GM21528 (cell line): ENCODE measurements at regions not wholly inside any gene's neighbourhood (a gene's known extent, or its start where the extent isn't known, plus 50 kb on each side); places are given as distances from the start of the nearest gene placed in this dataset.
"Not testable (repeated sequence)": the region's sequence is repeated elsewhere in the genome, so short reads cannot be mapped to it uniquely, and the experiment has no call there.

Experiments used
- ATAC-seq: cut with Tn5 transposase; IDR thresholded peaks from one replicate; pipeline ENCODE4 v1.9.1; 2021; ENCODE audit warnings: mild to moderate bottlenecking, moderate library complexity; ENCODE audit not compliant: unreplicated experiment, low FRiP score

- ATAC-seq, result no peak
Observed at GRCh38 chr6:156425359-156426020, 351.7 kb upstream of the ARID1B start.

- ATAC-seq, result no peak
Observed at GRCh38 chr6:156423829-156424228, 353.3 kb upstream of the ARID1B start.

DNA sequence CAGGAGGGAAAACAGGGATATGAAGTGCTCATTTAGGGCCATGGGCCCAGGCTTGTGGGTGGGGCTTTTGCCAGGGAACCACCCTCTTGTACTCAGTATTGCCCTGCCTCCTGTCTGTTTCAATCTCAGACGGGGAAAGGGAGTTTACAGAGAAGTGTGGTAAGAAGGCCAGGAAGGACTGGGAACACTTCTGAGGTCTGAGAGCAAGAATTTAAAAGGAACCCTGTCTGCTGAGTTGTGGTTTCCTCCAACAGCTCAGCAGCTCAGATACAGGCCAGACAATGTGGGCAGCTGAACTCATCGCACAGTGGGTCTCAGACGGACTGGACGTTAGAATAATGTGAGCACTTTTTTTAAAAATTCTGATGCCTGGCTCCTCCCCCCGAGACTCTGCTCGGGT lies 354.1 kb upstream of the ARID1B start:
- ATAC-seq, result no peak

GRCh38 chr6:156421933-156422332 lies 355.2 kb upstream of the ARID1B start:
- ATAC-seq, result no peak

DNA sequence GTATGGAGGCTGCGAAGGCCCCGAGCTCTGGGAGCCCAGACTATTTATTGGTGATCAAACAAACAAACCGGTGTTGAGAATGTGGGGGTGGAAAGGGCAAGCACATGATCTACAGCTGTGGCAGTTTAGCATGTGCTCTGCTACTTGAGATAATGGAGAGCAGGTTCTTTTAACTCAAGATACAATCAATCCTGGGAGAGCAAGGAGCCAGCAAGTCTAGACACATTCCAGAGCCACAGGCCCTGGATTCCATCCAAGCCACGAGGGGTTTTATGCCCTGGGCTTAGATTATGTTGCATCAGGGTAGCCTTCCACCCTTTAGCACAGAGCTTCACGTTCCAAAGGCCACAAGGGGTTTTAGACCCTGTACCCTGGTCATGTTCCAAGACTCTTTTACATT lies 355.9 kb upstream of the ARID1B start:
- not testable (repeated sequence) for ATAC-seq

DNA sequence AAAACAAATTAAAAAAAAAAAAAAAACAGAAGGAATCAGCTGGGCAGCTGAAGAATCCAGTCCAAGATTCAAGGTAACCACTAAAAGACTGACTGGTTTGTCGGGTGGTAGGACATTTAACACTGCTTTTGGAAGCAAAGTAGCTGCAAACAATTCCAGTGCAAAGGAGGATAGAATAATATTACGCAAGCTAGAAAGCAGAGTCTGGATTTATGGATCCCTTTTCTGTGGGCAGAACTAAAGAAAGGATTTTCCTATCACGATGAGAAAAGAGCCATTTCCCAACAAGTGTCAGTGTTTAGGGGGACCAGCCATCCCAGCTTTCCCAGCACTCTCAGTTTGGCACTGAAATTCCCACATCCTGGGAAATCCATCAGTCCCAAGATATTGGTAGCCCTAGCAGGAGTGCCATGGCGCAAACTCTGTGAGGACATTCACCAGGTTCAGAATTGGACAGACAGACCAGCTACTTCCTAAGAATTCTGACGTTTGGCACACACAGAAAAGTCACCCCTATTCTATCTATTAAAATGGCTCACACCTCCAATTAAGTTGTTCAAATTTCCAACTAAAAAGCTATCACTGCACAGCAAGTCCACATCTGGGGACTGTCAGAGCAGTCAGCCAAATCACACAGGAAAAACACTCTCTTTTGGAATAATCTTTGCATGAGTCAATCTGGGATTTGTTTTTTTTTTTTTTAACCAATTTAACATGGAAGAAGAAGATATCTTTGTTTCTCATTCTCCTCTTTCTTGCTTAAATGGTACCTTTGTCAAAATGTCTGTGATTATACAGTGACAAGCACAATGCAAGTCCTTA lies 356.8 kb upstream of the ARID1B start:
- ATAC-seq, result no peak

DNA sequence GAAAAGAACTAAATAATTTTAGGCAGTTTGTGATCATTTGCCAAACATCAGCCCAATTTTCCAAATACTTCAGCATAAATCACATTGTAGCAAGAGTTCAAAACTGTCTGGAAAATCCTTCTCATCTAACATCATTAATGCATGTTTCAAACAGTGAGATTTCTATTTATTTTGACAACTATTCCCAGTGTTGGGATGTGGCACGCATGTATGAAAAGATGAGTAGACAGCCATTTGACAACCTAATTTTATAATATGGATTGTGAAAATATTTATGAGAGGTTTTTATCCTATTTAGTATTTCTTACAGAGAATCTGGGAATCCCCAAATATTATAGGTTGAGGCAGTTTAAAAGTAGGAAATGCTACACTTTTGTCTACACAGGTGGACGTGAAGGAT lies 357.6 kb upstream of the ARID1B start:
- no peak for ATAC-seq

- no peak for ATAC-seq
Observed at GRCh38 chr6:156418253-156418652, 358.9 kb upstream of the ARID1B start.

DNA sequence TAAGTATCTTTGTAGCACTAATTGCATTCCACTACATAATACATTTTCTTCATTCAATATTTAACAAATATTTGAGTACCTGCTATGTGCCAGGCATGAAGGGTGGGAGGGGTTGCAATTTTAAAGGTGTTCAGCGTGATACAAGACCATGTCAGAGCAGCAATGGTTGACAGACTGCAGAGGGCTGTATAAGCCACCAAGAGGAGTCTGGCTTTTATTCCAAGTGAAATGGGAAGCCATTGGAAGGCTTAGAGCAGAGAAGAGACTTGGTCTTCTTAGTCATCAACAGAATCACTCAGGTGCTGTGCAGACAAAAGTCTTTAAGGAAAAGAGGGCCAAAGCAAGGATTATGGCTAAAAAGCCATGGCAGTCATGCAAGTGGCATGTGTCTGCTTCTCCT lies 360.8 kb upstream of the ARID1B start:
- no peak for ATAC-seq

GRCh38 chr6:156413154-156413553 lies 364.0 kb upstream of the ARID1B start:
- no peak for ATAC-seq

DNA sequence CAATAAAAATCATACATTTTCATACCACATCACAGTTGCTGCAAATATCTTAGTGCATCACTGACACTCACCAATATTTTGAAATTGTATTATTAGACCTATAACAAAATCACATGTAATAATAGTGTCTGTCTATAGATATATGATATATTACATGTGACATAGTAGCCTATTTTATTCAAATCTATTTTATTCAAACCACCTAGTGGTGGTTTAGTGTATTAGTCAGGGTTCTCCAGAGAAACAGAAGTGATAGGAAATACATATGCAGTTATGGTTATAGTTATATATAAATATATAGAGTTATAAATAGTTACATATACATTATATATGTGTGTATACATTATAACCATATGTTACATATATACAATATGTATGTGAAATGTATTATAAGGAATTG lies 366.5 kb upstream of the ARID1B start:
- ATAC-seq, result peak; percentile 55

- no peak for ATAC-seq
Observed at GRCh38 chr6:156408655-156409054, 368.5 kb upstream of the ARID1B start.

DNA sequence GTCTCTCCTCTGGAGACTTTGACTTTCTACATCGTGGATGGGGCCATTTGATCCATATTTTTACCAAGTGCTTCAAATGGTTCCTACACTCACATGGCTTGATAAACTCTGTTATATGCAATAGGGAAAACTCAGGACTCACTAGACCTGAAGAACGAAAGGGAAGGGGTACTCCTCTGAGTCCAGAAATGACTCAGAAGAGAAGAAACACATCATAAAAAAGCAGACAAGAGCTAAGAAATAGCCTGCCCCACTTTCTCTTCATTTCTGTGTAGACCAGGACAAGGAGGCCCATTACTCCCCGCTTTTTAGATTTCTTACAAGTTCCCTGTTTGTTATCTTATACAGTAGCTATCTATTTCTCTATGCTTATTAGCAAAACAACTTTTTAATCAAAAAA lies 369.8 kb upstream of the ARID1B start:
- no peak for ATAC-seq

- ATAC-seq, result no peak
Observed at GRCh38 chr6:156406688-156407087, 370.5 kb upstream of the ARID1B start.

GRCh38 chr6:156406099-156406498 lies 371.1 kb upstream of the ARID1B start:
- ATAC-seq, result no peak

DNA sequence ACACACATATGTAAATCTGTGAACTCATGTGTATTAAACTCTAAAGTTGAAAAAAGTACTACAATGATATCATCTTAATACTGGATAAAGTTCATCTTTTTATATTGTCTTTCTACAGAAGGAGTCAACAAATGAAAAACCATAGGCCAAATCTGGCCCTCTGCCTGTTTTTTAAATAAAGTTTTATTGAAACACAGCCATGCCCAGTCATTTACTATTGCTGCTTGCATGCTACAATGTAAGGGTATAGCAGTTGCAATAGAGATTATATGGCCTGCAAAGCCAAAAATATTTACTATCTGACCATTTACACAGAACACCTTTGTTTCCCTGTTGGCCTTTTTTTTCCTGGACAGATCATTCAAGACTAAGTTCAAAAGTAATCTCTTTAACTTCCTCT lies 374.6 kb upstream of the ARID1B start:
- no peak for ATAC-seq

DNA sequence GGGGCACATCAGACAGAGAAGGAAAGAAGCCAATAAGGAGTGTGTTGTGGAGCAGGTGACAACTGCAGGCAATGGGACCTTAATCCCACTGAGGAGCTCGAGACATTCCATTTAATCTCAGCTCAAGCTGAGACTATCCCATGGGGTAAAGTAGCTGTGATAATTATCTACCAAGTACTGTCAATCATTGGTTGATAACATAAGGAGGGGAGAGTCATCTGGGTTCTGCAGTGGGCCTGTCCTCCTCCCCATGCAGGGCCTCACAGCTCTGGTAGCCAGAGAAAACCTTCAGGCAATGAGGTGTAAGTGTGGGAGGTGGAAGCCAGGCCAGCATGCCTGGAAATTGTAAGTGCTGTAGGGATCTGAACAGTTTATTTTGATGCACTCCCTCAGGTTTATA lies 375.0 kb upstream of the ARID1B start:
- no peak for ATAC-seq

GRCh38 chr6:156400487-156400886 lies 376.7 kb upstream of the ARID1B start:
- no peak for ATAC-seq

GRCh38 chr6:156398966-156399365 lies 378.2 kb upstream of the ARID1B start:
- no peak for ATAC-seq

DNA sequence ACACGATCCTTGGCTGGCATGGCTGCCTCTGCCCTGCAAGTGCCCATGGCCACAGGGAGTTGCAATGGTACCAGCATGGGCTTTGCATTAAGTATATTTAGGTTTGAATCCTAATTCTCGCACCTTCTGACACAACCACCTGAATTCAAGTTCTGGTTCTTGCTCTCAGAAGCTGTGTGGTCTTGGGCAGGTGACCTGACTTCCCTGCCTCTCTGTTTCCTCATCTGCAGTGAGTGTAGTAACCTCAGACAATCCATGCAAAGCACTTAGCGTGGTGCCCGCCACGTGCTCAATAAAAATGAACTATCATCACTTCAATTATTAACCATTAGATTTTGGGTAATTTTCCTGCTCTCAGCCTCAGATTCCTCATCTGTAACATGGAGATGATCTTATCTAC lies 378.8 kb upstream of the ARID1B start:
- no peak for ATAC-seq

DNA sequence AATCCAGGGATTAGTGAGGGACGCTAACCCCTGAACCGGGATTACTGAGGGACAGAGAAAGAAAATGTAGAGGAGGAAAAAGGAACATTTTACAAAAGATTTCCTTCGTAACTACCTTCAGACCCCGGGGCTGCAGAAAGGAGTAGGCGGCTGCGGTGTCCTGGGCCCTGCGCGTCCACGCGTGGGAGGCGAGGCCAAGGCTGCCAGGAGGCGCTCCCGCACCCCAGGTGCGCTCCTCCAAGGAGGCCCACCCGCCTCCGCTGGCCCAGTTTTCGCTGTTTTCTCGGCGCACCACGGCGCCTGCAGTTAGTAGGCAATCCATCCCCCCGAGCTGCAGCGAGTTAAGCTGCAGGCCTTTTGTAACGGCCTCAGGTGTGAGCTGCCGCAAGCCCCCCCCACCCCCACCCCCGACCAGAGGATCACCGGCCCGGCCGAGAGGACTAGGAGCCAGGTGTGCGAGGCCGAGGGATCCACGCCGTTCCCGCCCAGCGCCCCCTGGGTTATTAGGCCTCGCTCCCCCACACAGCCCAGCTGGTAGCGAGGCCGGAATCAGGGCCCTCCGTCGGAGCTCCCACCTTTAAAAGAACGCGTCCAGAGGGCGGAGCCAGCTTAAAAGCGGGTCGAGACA lies 380.3 kb upstream of the ARID1B start:
- ATAC-seq, result no peak
